Calu3 (cell line): ENCODE measurements at regions not wholly inside any gene's neighbourhood (a gene's known extent, or its start where the extent isn't known, plus 50 kb on each side); places are given as distances from the start of the nearest gene placed in this dataset.

ENCODE experiments used
- BruUV-seq: library from RNA; stranded (reverse); fragments of 400-500 nt; replicated peaks from 2 replicates; lab custom pipeline; 2021; lab: Mats Ljungman, UMichigan
- CTCF ChIA-PET: fragments of 300-600 bp; sonication (Branson Sonifier 250); formaldehyde crosslinking; loops from one replicate; lab custom pipeline; 2022; ENCODE audit warnings: antibody characterized with exemption; lab: Charles Lee
- DNase-seq: peaks from one replicate; pipeline ENCODE4 v3.0.0; 2022
- H3K27ac Mint-ChIP-seq: one replicate; pipeline ENCODE4 v1.8.0; 2022; ENCODE audit warnings: mixed read lengths; ENCODE audit not compliant: unreplicated experiment
- H3K27me3 Mint-ChIP-seq: one replicate; pipeline ENCODE4 v1.8.0; 2022; ENCODE audit warnings: mixed read lengths; ENCODE audit not compliant: unreplicated experiment
- H3K36me3 Mint-ChIP-seq: one replicate; pipeline ENCODE4 v1.8.0; 2022; ENCODE audit warnings: mild to moderate bottlenecking, moderate library complexity, mixed read lengths; ENCODE audit not compliant: insufficient read depth, unreplicated experiment
- H3K4me1 Mint-ChIP-seq: one replicate; pipeline ENCODE4 v1.8.0; 2022; ENCODE audit warnings: mild to moderate bottlenecking, low read depth, mixed read lengths; ENCODE audit not compliant: unreplicated experiment
- H3K4me3 Mint-ChIP-seq: one replicate; pipeline ENCODE4 v1.8.0; 2022; ENCODE audit warnings: mild to moderate bottlenecking, low read depth, moderate library complexity, mixed read lengths; ENCODE audit not compliant: unreplicated experiment
- H3K9me3 Mint-ChIP-seq: one replicate; pipeline ENCODE4 v1.8.0; 2022; ENCODE audit warnings: low read depth, mixed read lengths; ENCODE audit not compliant: unreplicated experiment
- intact Hi-C: fragments of 100-400 bp; cut with micrococcal nuclease; formaldehyde crosslinking; loops from one replicate; pipeline ENCODE4 v1.10.0; 2022; ENCODE audit not compliant: unreplicated experiment
- TF ChIP-seq, protein P1 (sequence below): fragments of 200-600 bp; IDR thresholded peaks from one replicate; pipeline ENCODE4 v1.8.0; 2022; ENCODE audit warnings: antibody characterized with exemption; ENCODE audit not compliant: unreplicated experiment

- peaks cover 42% of the 10 kb centered on the region for H3K4me1 Mint-ChIP-seq
- intact Hi-C loops, result no loop called here
- no TSS peak for BruUV-seq
- no peaks in the 10 kb centered on the region for H3K9me3 Mint-ChIP-seq
- no peaks in the 10 kb centered on the region for H3K27me3 Mint-ChIP-seq
- TF ChIP-seq, protein P1, sequence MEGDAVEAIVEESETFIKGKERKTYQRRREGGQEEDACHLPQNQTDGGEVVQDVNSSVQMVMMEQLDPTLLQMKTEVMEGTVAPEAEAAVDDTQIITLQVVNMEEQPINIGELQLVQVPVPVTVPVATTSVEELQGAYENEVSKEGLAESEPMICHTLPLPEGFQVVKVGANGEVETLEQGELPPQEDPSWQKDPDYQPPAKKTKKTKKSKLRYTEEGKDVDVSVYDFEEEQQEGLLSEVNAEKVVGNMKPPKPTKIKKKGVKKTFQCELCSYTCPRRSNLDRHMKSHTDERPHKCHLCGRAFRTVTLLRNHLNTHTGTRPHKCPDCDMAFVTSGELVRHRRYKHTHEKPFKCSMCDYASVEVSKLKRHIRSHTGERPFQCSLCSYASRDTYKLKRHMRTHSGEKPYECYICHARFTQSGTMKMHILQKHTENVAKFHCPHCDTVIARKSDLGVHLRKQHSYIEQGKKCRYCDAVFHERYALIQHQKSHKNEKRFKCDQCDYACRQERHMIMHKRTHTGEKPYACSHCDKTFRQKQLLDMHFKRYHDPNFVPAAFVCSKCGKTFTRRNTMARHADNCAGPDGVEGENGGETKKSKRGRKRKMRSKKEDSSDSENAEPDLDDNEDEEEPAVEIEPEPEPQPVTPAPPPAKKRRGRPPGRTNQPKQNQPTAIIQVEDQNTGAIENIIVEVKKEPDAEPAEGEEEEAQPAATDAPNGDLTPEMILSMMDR, result no peak
- peaks cover 66% of the 10 kb centered on the region for H3K36me3 Mint-ChIP-seq
- no peak for DNase-seq
- peak overlapping the region; percentile 15 for H3K27ac Mint-ChIP-seq
- CTCF ChIA-PET, result no interaction called here
- no peak overlapping the region for H3K4me3 Mint-ChIP-seq
These were observed 162.9 kb downstream of the SEC14L1 start for GRCh38 chr17:77303620-77304019.

DNA sequence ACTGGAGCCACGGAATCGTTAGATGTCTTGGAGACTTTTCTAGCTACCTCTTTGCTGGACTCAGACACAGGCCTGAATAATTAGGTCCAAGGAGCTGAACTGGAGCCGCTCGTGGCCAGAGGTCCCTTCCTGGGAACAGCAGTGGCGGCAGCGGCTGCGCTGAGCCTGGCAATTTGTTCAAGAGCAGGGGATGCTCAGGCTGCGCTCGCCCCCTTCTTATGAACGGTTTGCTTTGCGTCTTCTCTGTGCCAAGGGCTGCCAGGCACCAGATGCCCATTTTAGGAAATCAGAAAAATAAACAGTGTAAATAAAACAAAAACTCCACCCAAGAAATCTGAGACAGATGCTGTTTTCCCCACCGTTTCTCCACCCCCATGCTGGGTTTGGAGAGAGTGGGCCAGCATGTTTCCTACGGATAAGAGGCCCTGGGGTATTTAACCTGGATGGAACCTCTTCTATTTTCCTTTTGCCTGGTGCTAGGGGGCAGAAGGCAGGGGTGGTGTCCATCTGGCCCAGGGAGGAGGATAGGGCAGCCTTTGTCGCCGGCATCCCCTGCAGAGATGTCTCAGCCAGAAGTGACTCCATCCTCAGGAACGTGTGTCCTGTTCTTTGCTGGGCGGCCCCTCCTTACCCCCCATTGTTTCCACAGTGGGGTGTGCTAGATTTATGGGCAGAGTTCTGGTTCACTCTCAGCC is 163.4 kb downstream of the SEC14L1 start:
- peaks cover 42% of the 10 kb centered on the region for H3K4me1 Mint-ChIP-seq
- no peak for DNase-seq
- BruUV-seq, result no TSS peak
- intact Hi-C loops, result no loop called here
- TF ChIP-seq, protein P1, result no peak
- peaks cover 69% of the 10 kb centered on the region for H3K36me3 Mint-ChIP-seq
- no peaks in the 10 kb centered on the region for H3K27me3 Mint-ChIP-seq
- no peak overlapping the region for H3K27ac Mint-ChIP-seq
- H3K4me3 Mint-ChIP-seq, result no peak overlapping the region
- CTCF ChIA-PET, result no interaction called here
- H3K9me3 Mint-ChIP-seq, result no peaks in the 10 kb centered on the region

DNA sequence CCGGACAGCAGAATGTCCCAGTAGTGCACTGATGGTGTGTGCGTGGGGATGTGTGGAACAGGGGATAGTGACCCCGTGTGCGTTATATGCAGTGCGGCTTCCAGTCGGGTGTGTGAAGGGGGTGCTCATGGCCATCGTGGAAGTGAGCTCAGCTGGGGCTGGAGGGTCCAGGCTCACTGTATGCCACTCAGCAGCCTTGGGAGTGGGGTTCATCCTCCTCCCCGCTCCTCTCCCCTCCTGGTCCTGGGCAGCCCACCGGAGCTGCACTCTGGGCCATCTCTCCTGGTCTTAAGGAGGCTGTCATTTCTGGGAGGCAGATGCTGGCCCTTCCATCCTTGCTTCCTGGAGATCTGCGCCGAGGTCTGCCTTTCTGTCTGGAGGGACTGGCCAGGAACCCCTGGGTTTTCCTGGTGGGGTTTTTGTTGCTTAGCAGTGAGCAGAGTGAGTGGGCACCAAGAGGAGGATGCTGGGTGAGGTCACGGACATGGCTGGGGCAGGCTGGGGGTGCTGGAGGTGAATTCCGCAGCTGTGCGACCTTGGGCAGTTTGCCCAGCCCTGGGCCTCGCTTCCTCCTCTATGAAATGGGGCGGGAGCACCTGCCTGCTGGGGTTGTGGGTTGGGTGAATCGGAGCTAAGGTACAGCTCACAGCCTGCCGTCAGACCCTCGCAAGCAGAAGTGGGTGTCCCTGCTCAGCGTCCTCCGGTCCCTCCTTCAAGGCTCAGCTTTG is 164.1 kb downstream of the SEC14L1 start:
- intact Hi-C loops, result no loop called here

GRCh38 chr17:77306048-77306789 is 165.4 kb downstream of the SEC14L1 start:
- CTCF ChIA-PET, result no interaction called here

More for the DNA sequence above, 164.1 kb downstream of the SEC14L1 start:
- Mint-ChIP-seq H3K27me3 (no peaks in the 10 kb centered on the region), H3K27ac (no peak overlapping the region), H3K36me3 (peaks cover 72% of the 10 kb centered on the region), H3K4me1 (peaks cover 42% of the 10 kb centered on the region), H3K9me3 (no peaks in the 10 kb centered on the region), H3K4me3 (peak overlapping the region; percentile 4)
- no peak for DNase-seq
- no TSS peak for BruUV-seq
- CTCF ChIA-PET, result interaction anchor here (0.8 kb wide), 1 partner anchor 15 kb away, joined by 3 read pairs; no protein-coding TSS in a partner anchor
- TF ChIP-seq, protein P1, result no peak

More at GRCh38 chr17:77306048-77306789, 165.4 kb downstream of the SEC14L1 start:
- H3K36me3 Mint-ChIP-seq, result peaks cover 83% of the 10 kb centered on the region
- no TSS peak for BruUV-seq
- H3K27ac Mint-ChIP-seq, result peak overlapping the region; percentile 58
- H3K4me3 Mint-ChIP-seq, result peak overlapping the region; percentile 40
- no peak for DNase-seq
- no peaks in the 10 kb centered on the region for H3K27me3 Mint-ChIP-seq
- intact Hi-C loops, result no loop called here
- TF ChIP-seq, protein P1, result no peak
- no peaks in the 10 kb centered on the region for H3K9me3 Mint-ChIP-seq
- H3K4me1 Mint-ChIP-seq, result peaks cover 42% of the 10 kb centered on the region
